ENCODE measurements at regions not wholly inside any gene's neighbourhood (a gene's known extent, or its start where the extent isn't known, plus 50 kb on each side); places are given as distances from the start of the nearest gene placed in this dataset.

GRCh38 chr12:124464062-124464461 lies 103.3 kb downstream of the NCOR2 start:
- no peak for TF ChIP-seq POLR2A (IDR thresholded peaks at IDR 0.05; ENCODE audit: low read depth, low read length)
- no peak for TF ChIP-seq TAF1 (IDR thresholded peaks at IDR 0.05; ENCODE audit: low read depth, low read length)
- TF ChIP-seq POU2F2 (IDR thresholded peaks at IDR 0.05; ENCODE audit: low read depth, low read length), result no peak
- TF ChIP-seq SPI1 (IDR thresholded peaks at IDR 0.05; ENCODE audit: low read depth, low read length), result no peak
- TF ChIP-seq POLR2AphosphoS5 (IDR thresholded peaks at IDR 0.05; ENCODE audit: low read depth, low read length), result no peak

Measured in GM12891 (cell line).